ENCODE measurements at regions not wholly inside any gene's neighbourhood (a gene's known extent, or its start where the extent isn't known, plus 50 kb on each side); places are given as distances from the start of the nearest gene placed in this dataset.
A peak's percentile ranks its signal among the peaks of the same experiment; 100 is the strongest.

DNA sequence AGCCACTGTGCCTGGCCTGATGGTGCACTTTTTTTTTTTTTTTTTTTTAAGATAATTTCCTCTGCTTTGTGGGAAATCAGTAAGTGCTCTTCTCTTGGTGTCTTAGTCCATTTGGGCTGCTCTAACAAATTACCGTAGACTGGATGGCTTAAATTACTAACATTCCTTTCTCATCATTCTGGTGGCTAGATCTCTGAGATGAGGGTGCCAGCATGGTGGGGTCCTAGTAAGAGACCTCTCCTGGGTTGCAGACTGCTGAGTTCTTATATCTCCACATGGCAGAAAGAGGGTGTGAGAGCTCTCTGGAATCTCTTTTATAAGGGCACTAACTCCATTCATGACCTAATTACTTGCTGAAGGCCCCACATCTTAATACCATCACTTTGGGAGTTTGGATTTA is 133.9 kb upstream of the ANKRD55 start:
- Histone ChIP-seq H3K23ac (ENCODE audit: insufficient read length, low read depth, low read length) (no peak overlapping the region), H2BK12ac (ENCODE audit: insufficient read length, low read depth, low read length) (no peak overlapping the region), H3K79me2 (ENCODE audit: insufficient read depth, low read length) (no peaks in the 10 kb centered on the region), H3K4me2 (ENCODE audit: insufficient read depth, insufficient read length, low read length) (no peak overlapping the region), H3K9ac (ENCODE audit: extremely low read depth, insufficient read length, low read length) (no peak overlapping the region), H3K4me1 (ENCODE audit: insufficient read depth, low read length) (no peaks in the 10 kb centered on the region), H4K5ac (ENCODE audit: insufficient read length, low read depth, low read length) (no peak overlapping the region), H3K9me3 (ENCODE audit: control insufficient read depth, low read depth, low read length) (no peaks in the 10 kb centered on the region), H3T11ph (ENCODE audit: low read length) (no peak overlapping the region), H3K56ac (ENCODE audit: insufficient read length, low read depth, low read length) (no peak overlapping the region), H2BK15ac (ENCODE audit: low read depth, low read length) (no peak overlapping the region), H4K20me1 (ENCODE audit: control insufficient read depth, insufficient read depth, insufficient read length) (no peaks in the 10 kb centered on the region), H2BK20ac (ENCODE audit: low read depth, low read length, poor library complexity, severe bottlenecking) (no peak overlapping the region), H4K8ac (replicated peaks; ENCODE audit: insufficient read length, low read depth, low read length) (no peak overlapping the region), H3K27me3 (ENCODE audit: insufficient read depth, low read length) (no peaks in the 10 kb centered on the region), H2BK120ac (ENCODE audit: low read depth, low read length, poor library complexity, severe bottlenecking) (no peak overlapping the region), H2BK5ac (ENCODE audit: insufficient read length, low read length) (no peak overlapping the region), H4K91ac (ENCODE audit: insufficient read length, low read depth, low read length) (no peak overlapping the region), H3K27ac (ENCODE audit: insufficient read length, low read depth, low read length) (no peak overlapping the region), H3K79me1 (ENCODE audit: insufficient read depth, low read depth, low read length, poor library complexity, severe bottlenecking) (no peaks in the 10 kb centered on the region), H3K4ac (ENCODE audit: low read depth, low read length) (no peak overlapping the region), H2AK5ac (ENCODE audit: insufficient read length, low read length) (no peak overlapping the region), H3K18ac (ENCODE audit: insufficient read length, low read depth, low read length) (no peak overlapping the region), H3K23me2 (ENCODE audit: insufficient read length, low read depth, low read length, poor library complexity, severe bottlenecking) (no peaks in the 10 kb centered on the region), H3K14ac (ENCODE audit: insufficient read depth, low read length) (no peak overlapping the region), H2AFZ (ENCODE audit: low read length) (no peak overlapping the region)
- Mint-ChIP-seq H3K27ac (peak overlapping the region in 1 of 3 experiments; percentile 52; a peak in 1 of 7 replicates), H3K9me3 (peaks cover 6 to 13% of the 10 kb centered on the region in 2 experiments), H3K27me3 (ENCODE audit: low read depth) (no peaks in the 10 kb centered on the region; the same call in 1 of the 2 replicates), H3K4me3 (no peak overlapping the region), H3K4me1 (no peaks in the 10 kb centered on the region), H3K36me3 (ENCODE audit: insufficient read depth in 1 of 3, low read depth in 3 of 3) (peaks cover 3 to 7% (median 4%) of the 10 kb centered on the region in 3 experiments; a peak in 5 of 7 replicates)
- DNase-seq = no peak
- TF ChIP-seq CTCF (conservative IDR thresholded peaks at IDR 0.05) = no peak
- whole genome bisulfite sequencing (ENCODE audit: extremely low coverage, insufficient read length, low lambda C conversion rate) = no CpG with 5 or more reads among the region's 1 CpG

All from H9 (cell line).